Cardiac septum (tissue), 1 donor: ENCODE measurements at regions not wholly inside any gene's neighbourhood (a gene's known extent, or its start where the extent isn't known, plus 50 kb on each side); places are given as distances from the start of the nearest gene placed in this dataset.
"Not testable (repeated sequence)": the region's sequence is repeated elsewhere in the genome, so short reads cannot be mapped to it uniquely, and the experiment has no call there.

Experiments used
- DNase-seq: peaks from one replicate; pipeline ENCODE4 v3.0.0-alpha.2; 2020; ENCODE audit warnings: low spot score
- intact Hi-C: fragments of 100-400 bp; cut with DNase I; formaldehyde crosslinking; loops from one replicate; pipeline ENCODE4 v1.14.0; 2022
- donor health status: DM: no; HTN: no; CAD: no.

- intact Hi-C loops, DNase-seq: not testable (repeated sequence)
Measured at GRCh38 chr15:20629526-20629925, 87.9 kb upstream of the GOLGA6L6 start.

GRCh38 chr15:20628538-20628937, 86.9 kb upstream of the GOLGA6L6 start:
- intact Hi-C loops, DNase-seq: not testable (repeated sequence)

- DNase-seq, intact Hi-C loops: not testable (repeated sequence)
Measured at GRCh38 chr15:20625469-20625868, 83.9 kb upstream of the GOLGA6L6 start.

GRCh38 chr15:20624085-20624484, 82.5 kb upstream of the GOLGA6L6 start:
- intact Hi-C loops, result not testable (repeated sequence)

GRCh38 chr15:20622117-20622516, 80.5 kb upstream of the GOLGA6L6 start:
- intact Hi-C loops, DNase-seq: not testable (repeated sequence)

More at GRCh38 chr15:20624085-20624484, 82.5 kb upstream of the GOLGA6L6 start:
- peak; percentile 51 for DNase-seq

- intact Hi-C loops, DNase-seq: not testable (repeated sequence)
Measured at GRCh38 chr15:20614549-20614948, 72.9 kb upstream of the GOLGA6L6 start.

GRCh38 chr15:20612796-20613195, 71.2 kb upstream of the GOLGA6L6 start:
- intact Hi-C loops, result not testable (repeated sequence)
- peak; percentile 26 for DNase-seq

GRCh38 chr15:20612356-20612755, 70.8 kb upstream of the GOLGA6L6 start:
- intact Hi-C loops, result not testable (repeated sequence)
- peak; percentile 12 for DNase-seq

- intact Hi-C loops, DNase-seq: not testable (repeated sequence)
Measured at GRCh38 chr15:20611667-20612290, 70.2 kb upstream of the GOLGA6L6 start.

- intact Hi-C loops, result not testable (repeated sequence)
- DNase-seq, result peak; percentile 35
Measured at GRCh38 chr15:20608179-20608578, 66.6 kb upstream of the GOLGA6L6 start.

- DNase-seq, intact Hi-C loops: not testable (repeated sequence)
Measured at GRCh38 chr15:20597245-20597644, 55.6 kb upstream of the GOLGA6L6 start.

- DNase-seq, intact Hi-C loops: not testable (repeated sequence)
Measured at GRCh38 chr15:20594219-20594618, 52.6 kb upstream of the GOLGA6L6 start.

- DNase-seq, intact Hi-C loops: not testable (repeated sequence)
Measured at GRCh38 chr15:20591936-20592335, 50.3 kb upstream of the GOLGA6L6 start.
